ENCODE measurements at regions not wholly inside any gene's neighbourhood (a gene's known extent, or its start where the extent isn't known, plus 50 kb on each side); places are given as distances from the start of the nearest gene placed in this dataset.

DNA sequence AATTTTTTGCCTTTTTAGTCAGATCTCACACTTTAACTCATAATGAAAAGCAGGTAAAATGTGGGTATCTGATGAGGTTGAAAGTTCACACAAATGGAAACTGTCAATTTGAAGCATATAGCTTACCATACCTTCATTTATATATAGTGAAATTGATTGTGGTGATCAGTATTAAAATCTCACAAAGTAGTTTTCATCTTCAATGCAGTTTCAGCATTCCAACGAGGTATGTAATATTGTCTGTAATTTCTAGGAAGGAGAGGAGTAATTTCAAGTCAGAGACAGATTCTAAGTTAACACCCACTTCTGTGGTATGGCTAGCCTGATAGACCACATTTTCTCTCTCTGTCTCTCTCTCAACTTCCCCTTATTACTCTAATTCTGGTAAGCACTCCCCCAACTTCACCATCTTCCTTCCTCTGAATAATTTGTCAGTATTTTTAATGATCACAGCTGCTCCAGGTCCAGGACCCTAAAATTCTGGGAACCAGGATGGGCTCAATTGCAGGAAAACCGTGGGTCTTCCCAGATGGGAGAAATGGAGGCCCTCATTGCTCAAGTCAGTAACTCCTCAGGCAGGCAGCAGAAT is 455.7 kb downstream of the FGF9 start:
- TF ChIP-seq CTCF (IDR thresholded peaks at IDR 0.05) (no peak), EZH2 (IDR thresholded peaks at IDR 0.05; ENCODE audit: borderline replicate concordance, insufficient read depth, low read depth, low read length, poor library complexity, severe bottlenecking) (no peak)
- ChIA-PET CTCF (no interaction called here), POLR2A (no interaction called here)
- H3K27ac Mint-ChIP-seq, result no peak overlapping the region
- H4K20me1 ChIP-seq (ENCODE audit: control insufficient read depth, insufficient read depth, low read length, poor library complexity, severe bottlenecking), result no peaks in the 10 kb centered on the region
- no peaks in the 10 kb centered on the region for H3K27me3 Mint-ChIP-seq
- H3K27ac ChIP-seq (ENCODE audit: low read length in 2 of 2), result peak overlapping the region in 1 of 2 donors; percentile 27
- peak overlapping the region; percentile 36 for H3K4me3 Mint-ChIP-seq
- H3K4me3 ChIP-seq (ENCODE audit: control extremely low read depth in 1 of 5, extremely low read depth in 1 of 5, insufficient read depth in 1 of 5, low read depth in 2 of 5, low read length in 4 of 5), result no peak overlapping the region
- peak; percentile 63 for DNase-seq
- H3K36me3 ChIP-seq (replicated peaks in 1 of 2; ENCODE audit: control extremely low read depth in 1 of 2, control insufficient read depth in 1 of 2, extremely low read depth in 1 of 2, insufficient read depth in 2 of 2, low read length in 1 of 2), result no peaks in the 10 kb centered on the region
- H3K4me1 Mint-ChIP-seq, result peaks cover 32% of the 10 kb centered on the region
- 0% methylated on average over 1 of the region's 2 CpGs for WGBS (ENCODE audit: insufficient coverage)
- no peak overlapping the region for H3K9ac ChIP-seq (ENCODE audit: low read length)
- peaks cover 0 to 5% (median 0%) of the 10 kb centered on the region in 3 donors for H3K9me3 ChIP-seq (ENCODE audit: control extremely low read depth in 1 of 3, control insufficient read depth in 2 of 3, insufficient read depth in 1 of 3, low read length in 2 of 3)
- H3K79me2 ChIP-seq (ENCODE audit: control insufficient read depth, insufficient read depth, low read length), result no peaks in the 10 kb centered on the region
- intact Hi-C loops (cut with micrococcal nuclease), result loop anchor here (5.0 kb wide), 1 partner anchor 1251 kb away; no protein-coding TSS in a partner anchor
- no peaks in the 10 kb centered on the region for H3K27me3 ChIP-seq (replicated peaks in 1 of 4; ENCODE audit: control extremely low read depth in 1 of 4, control insufficient read depth in 3 of 4, insufficient read depth in 4 of 4, low read length in 3 of 4)
- peak overlapping the region; percentile 39 for H2AFZ ChIP-seq (ENCODE audit: insufficient read depth, low read depth, low read length, poor library complexity, severe bottlenecking)
- H3K4me1 ChIP-seq (ENCODE audit: control insufficient read depth in 2 of 2, insufficient read depth in 2 of 2, low read length in 2 of 2), result peaks cover 19 to 25% of the 10 kb centered on the region in 2 donors
- H3K4me2 ChIP-seq (replicated peaks; ENCODE audit: low read depth, low read length, poor library complexity, severe bottlenecking), result peak overlapping the region; percentile 52
- no peaks in the 10 kb centered on the region for H3K9me3 Mint-ChIP-seq (ENCODE audit: insufficient read depth)
- peak; percentile 95 for ATAC-seq (ENCODE audit: low read depth)

GRCh38 chr13:22127277-22128164 is 456.6 kb downstream of the FGF9 start:
- H2AFZ ChIP-seq (ENCODE audit: insufficient read depth, low read depth, low read length, poor library complexity, severe bottlenecking), result peak overlapping the region; percentile 39
- CTCF ChIA-PET, result no interaction called here
- H3K9ac ChIP-seq (ENCODE audit: low read length), result no peak overlapping the region
- 79% methylated on average over 5 of the region's 5 CpGs for WGBS (ENCODE audit: insufficient coverage)
- ATAC-seq (ENCODE audit: low read depth) (no peak), DNase-seq (no peak)
- peaks cover 18 to 20% of the 10 kb centered on the region in 2 donors for H3K4me1 ChIP-seq (ENCODE audit: control insufficient read depth in 2 of 2, insufficient read depth in 2 of 2, low read length in 2 of 2)
- Mint-ChIP-seq H3K9me3 (ENCODE audit: insufficient read depth) (no peaks in the 10 kb centered on the region), H3K27ac (no peak overlapping the region), H3K4me1 (peaks cover 27% of the 10 kb centered on the region), H3K4me3 (peak overlapping the region; percentile 5), H3K27me3 (no peaks in the 10 kb centered on the region)
- H3K9me3 ChIP-seq (ENCODE audit: control extremely low read depth in 1 of 3, control insufficient read depth in 2 of 3, insufficient read depth in 1 of 3, low read length in 2 of 3), result peaks cover 0 to 5% (median 0%) of the 10 kb centered on the region in 3 donors
- intact Hi-C loops (cut with micrococcal nuclease), result loop anchor here (5.0 kb wide), 1 partner anchor 1250 kb away; no protein-coding TSS in a partner anchor
- H3K27me3 ChIP-seq (replicated peaks in 1 of 4; ENCODE audit: control extremely low read depth in 1 of 4, control insufficient read depth in 3 of 4, insufficient read depth in 4 of 4, low read length in 3 of 4), result no peaks in the 10 kb centered on the region
- POLR2A ChIA-PET, result no interaction called here
- H3K27ac ChIP-seq (ENCODE audit: low read length in 2 of 2), result no peak overlapping the region
- no peak overlapping the region for H3K4me2 ChIP-seq (replicated peaks; ENCODE audit: low read depth, low read length, poor library complexity, severe bottlenecking)
- H3K79me2 ChIP-seq (ENCODE audit: control insufficient read depth, insufficient read depth, low read length), result no peaks in the 10 kb centered on the region
- H4K20me1 ChIP-seq (ENCODE audit: control insufficient read depth, insufficient read depth, low read length, poor library complexity, severe bottlenecking), result no peaks in the 10 kb centered on the region
- TF ChIP-seq EZH2 (IDR thresholded peaks at IDR 0.05; ENCODE audit: borderline replicate concordance, insufficient read depth, low read depth, low read length, poor library complexity, severe bottlenecking), result no peak
- no peak for TF ChIP-seq CTCF (IDR thresholded peaks at IDR 0.05)
- H3K4me3 ChIP-seq (ENCODE audit: control extremely low read depth in 1 of 5, extremely low read depth in 1 of 5, insufficient read depth in 1 of 5, low read depth in 2 of 5, low read length in 4 of 5), result no peak overlapping the region
- H3K36me3 ChIP-seq (replicated peaks in 1 of 2; ENCODE audit: control extremely low read depth in 1 of 2, control insufficient read depth in 1 of 2, extremely low read depth in 1 of 2, insufficient read depth in 2 of 2, low read length in 1 of 2), result no peaks in the 10 kb centered on the region

All from B cell (primary cell).